WERI-Rb-1 (cell line): ENCODE measurements at regions not wholly inside any gene's neighbourhood (a gene's known extent, or its start where the extent isn't known, plus 50 kb on each side); places are given as distances from the start of the nearest gene placed in this dataset.

Source experiments
- DNase-seq: peaks from one replicate; pipeline ENCODE4 v3.0.0-alpha.2; 2020
- H3K27ac ChIP-seq: fragments of 250-450 bp; sonication (Bioruptor Pico); 2 replicates; pipeline ENCODE4 v1.5.1; 2020; ENCODE audit warnings: mild to moderate bottlenecking, moderate library complexity
- H3K27me3 ChIP-seq: fragments of 250-450 bp; sonication (Bioruptor Pico); 2 replicates; pipeline ENCODE4 v1.5.1; 2021; ENCODE audit warnings: mild to moderate bottlenecking, low read depth, moderate library complexity; ENCODE audit not compliant: insufficient read depth, severe bottlenecking
- H3K36me3 ChIP-seq: fragments of 250-450 bp; sonication (Bioruptor Pico); 2 replicates; pipeline ENCODE4 v1.5.1; 2020; ENCODE audit warnings: mild to moderate bottlenecking, moderate library complexity
- H3K4me3 ChIP-seq: 2 replicates; pipeline ENCODE4 v1.5.1; 2011; ENCODE audit warnings: low read depth, mild to moderate bottlenecking, control low read depth, low read length
- H3K9me3 ChIP-seq: fragments of 250-450 bp; sonication (Bioruptor Pico); 2 replicates; pipeline ENCODE4 v1.5.1; 2021; ENCODE audit warnings: mild to moderate bottlenecking, moderate library complexity; ENCODE audit not compliant: severe bottlenecking
- TF ChIP-seq, protein P1 (sequence below): IDR thresholded peaks from 2 replicates; pipeline ENCODE4 v1.5.1; 2011; ENCODE audit warnings: low read depth, mild to moderate bottlenecking, control low read depth, inconsistent platforms, low read length

DNA sequence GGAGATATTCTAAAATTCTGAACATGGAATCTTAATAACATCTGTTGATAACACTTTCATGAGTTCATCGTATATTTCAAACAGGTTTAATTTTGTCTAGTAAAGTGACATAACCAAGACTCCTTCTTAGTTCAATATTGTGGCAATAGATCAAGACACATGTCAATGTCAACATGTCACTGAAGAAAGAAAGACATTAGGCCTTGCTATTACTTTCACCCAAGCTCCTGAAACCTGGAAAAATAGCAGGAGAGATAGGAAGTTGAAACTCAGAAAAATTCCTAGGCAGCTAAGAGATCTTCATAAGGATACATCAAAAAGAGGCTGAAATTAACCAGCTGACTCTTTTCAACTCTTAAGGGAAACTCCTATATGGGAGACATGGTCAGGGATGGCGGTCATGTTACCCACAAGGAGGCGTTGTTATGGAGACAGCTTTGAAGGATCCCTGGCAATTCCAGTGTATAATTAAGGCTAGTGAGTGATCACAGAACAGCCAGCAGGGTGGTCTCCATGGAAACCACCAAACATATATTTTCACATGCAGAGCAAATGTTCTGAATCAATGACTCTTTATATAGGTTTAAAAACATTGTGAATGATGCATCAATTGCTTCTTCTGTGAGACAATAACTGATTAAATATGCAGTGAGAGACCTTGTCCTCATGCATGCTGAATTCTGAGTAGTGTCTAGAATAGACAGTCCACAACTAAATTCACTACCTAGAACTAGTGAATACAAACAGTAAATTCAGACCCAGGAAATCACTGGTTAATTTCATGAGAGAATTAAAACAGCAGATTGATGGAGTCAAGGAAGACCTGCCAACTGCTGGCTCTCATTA lies 115.3 kb upstream of the RIOK3 start:
- no peak overlapping the region for H3K27ac ChIP-seq
- no peaks in the 10 kb centered on the region for H3K9me3 ChIP-seq
- no peaks in the 10 kb centered on the region for H3K27me3 ChIP-seq
- TF ChIP-seq, protein P1, sequence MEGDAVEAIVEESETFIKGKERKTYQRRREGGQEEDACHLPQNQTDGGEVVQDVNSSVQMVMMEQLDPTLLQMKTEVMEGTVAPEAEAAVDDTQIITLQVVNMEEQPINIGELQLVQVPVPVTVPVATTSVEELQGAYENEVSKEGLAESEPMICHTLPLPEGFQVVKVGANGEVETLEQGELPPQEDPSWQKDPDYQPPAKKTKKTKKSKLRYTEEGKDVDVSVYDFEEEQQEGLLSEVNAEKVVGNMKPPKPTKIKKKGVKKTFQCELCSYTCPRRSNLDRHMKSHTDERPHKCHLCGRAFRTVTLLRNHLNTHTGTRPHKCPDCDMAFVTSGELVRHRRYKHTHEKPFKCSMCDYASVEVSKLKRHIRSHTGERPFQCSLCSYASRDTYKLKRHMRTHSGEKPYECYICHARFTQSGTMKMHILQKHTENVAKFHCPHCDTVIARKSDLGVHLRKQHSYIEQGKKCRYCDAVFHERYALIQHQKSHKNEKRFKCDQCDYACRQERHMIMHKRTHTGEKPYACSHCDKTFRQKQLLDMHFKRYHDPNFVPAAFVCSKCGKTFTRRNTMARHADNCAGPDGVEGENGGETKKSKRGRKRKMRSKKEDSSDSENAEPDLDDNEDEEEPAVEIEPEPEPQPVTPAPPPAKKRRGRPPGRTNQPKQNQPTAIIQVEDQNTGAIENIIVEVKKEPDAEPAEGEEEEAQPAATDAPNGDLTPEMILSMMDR: no peak
- DNase-seq: no peak
- no peak overlapping the region for H3K4me3 ChIP-seq
- H3K36me3 ChIP-seq: no peaks in the 10 kb centered on the region

DNA sequence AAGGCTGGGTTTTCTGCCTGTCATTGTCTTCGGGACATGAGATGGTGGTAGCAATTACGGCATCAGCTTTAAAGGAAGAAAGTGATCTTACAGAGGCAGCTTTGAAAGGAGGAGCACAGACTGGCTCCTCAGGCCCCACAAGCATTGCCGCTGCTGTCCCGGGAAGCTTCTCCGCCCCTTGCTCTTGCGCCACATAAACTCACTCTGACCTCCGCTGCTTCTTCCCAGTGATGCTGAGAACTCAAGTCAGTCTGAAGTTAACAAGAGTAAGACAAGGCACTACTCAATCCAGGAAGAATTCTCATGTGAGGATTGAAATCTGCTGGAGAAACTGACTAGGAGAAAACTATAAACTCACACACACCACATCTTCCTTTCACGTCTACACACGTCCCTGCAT lies 112.4 kb upstream of the RIOK3 start:
- Histone ChIP-seq H3K4me3 (no peak overlapping the region), H3K36me3 (no peaks in the 10 kb centered on the region), H3K27ac (no peak overlapping the region), H3K9me3 (no peaks in the 10 kb centered on the region), H3K27me3 (no peaks in the 10 kb centered on the region)
- no peak for DNase-seq
- TF ChIP-seq, protein P1: no peak

- H3K4me3 ChIP-seq: no peak overlapping the region
- H3K27me3 ChIP-seq: no peaks in the 10 kb centered on the region
- no peak overlapping the region for H3K27ac ChIP-seq
- H3K36me3 ChIP-seq: no peaks in the 10 kb centered on the region
- DNase-seq: no peak
- TF ChIP-seq, protein P1: no peak
- H3K9me3 ChIP-seq: no peaks in the 10 kb centered on the region
Observed at GRCh38 chr18:23341383-23341782, 111.7 kb upstream of the RIOK3 start.

DNA sequence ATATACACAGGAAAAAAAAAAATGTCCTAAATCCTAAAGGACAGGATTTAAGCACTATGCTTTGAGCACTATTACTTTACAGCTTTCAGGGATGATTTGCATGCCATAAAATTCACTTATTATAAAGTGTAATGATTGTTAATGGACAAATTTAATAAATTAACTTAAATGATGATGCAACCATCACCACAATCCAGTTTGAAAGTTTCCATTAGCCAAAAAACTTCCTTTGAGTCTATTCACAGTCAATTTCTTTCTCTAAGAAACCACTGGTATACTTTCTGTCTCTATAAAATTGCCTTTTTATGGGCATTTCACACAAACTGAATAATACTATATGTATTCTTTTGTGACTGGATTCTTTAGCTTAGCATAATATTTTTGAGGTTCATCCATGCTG lies 111.1 kb upstream of the RIOK3 start:
- H3K9me3 ChIP-seq: no peaks in the 10 kb centered on the region
- no peaks in the 10 kb centered on the region for H3K36me3 ChIP-seq
- TF ChIP-seq, protein P1: no peak
- no peak overlapping the region for H3K4me3 ChIP-seq
- DNase-seq: no peak
- H3K27ac ChIP-seq: no peak overlapping the region
- no peaks in the 10 kb centered on the region for H3K27me3 ChIP-seq

DNA sequence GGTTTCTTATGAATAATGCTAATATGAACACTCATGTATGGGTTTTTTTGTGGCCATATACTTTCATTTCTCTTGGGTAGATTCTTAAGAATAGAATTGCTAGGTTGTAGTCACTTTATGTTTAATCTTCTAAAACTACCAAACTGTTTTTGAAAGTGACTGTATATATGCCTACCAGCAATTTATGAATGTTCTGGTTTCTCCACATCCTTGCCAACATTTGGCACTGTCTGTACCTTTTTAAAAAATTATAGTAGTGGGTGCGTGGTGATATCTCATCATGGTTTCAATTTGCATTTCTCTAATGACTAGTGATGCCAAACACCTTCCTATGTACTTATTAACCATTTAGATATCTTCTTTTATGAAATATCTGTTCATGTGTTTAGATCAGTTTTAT lies 110.6 kb upstream of the RIOK3 start:
- DNase-seq: no peak
- TF ChIP-seq, protein P1: no peak
- Histone ChIP-seq H3K36me3 (no peaks in the 10 kb centered on the region), H3K4me3 (no peak overlapping the region), H3K27me3 (no peaks in the 10 kb centered on the region), H3K9me3 (no peaks in the 10 kb centered on the region), H3K27ac (no peak overlapping the region)

DNA sequence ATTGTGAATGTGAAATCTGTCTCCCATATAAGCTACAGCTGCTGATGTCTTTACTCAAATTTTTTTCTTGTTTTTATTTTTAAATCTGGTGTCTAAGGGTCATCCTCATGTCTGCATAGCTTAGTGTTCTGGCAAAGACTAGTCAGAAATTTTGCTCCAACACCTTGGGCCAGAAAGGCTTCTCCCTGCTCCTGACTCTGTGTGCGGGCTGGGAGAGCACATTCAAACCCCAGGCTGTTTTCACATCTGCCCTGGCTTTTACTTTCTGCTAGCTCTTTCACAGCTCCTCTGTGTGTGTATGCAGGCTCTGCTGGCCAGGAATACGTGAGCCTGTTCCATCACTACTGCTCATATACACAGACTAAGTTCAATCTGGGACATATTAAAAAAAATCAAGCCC lies 102.9 kb upstream of the RIOK3 start:
- Histone ChIP-seq H3K27me3 (no peaks in the 10 kb centered on the region), H3K36me3 (no peaks in the 10 kb centered on the region), H3K4me3 (no peak overlapping the region), H3K9me3 (no peaks in the 10 kb centered on the region), H3K27ac (no peak overlapping the region)
- TF ChIP-seq, protein P1: no peak
- no peak for DNase-seq
